ENCODE measurements at regions not wholly inside any gene's neighbourhood (a gene's known extent, or its start where the extent isn't known, plus 50 kb on each side); places are given as distances from the start of the nearest gene placed in this dataset.

DNA sequence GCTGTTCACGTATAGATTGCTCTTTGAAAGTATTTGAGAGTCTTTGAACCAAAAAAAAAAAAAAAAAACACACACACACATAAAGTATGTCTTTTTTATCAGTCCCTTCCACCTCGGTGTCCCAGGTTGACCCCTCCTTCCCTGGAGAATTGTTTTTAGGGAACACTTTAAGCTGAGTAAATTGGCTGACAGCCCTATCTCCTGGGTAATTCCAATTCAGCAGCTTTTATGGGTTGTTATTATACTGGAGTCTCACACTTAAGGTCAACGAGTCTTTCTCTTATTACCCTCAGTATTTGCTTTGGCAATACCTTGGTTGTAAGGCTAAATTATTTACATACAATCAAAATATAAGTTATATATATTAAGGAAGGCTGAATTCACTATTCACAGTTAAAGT, 69.4 kb downstream of the SLC30A10 start:
- TF ChIP-seq ZFP3 (CRISPR knock-in tag; IDR thresholded peaks at IDR 0.05) (no peak), GLIS3 (CRISPR knock-in tag; IDR thresholded peaks at IDR 0.05) (no peak)
- TF ChIP-seq, protein P1, sequence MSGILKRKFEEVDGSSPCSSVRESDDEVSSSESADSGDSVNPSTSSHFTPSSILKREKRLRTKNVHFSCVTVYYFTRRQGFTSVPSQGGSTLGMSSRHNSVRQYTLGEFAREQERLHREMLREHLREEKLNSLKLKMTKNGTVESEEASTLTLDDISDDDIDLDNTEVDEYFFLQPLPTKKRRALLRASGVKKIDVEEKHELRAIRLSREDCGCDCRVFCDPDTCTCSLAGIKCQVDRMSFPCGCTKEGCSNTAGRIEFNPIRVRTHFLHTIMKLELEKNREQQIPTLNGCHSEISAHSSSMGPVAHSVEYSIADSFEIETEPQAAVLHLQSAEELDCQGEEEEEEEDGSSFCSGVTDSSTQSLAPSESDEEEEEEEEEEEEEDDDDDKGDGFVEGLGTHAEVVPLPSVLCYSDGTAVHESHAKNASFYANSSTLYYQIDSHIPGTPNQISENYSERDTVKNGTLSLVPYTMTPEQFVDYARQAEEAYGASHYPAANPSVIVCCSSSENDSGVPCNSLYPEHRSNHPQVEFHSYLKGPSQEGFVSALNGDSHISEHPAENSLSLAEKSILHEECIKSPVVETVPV (CRISPR knock-in tag; IDR thresholded peaks at IDR 0.05): no peak

All from SK-N-SH treated with all-trans-retinoic acid at 6 μM for 48 hours (cell line).